HG02610 (cell line): ENCODE measurements at regions not wholly inside any gene's neighbourhood (a gene's known extent, or its start where the extent isn't known, plus 50 kb on each side); places are given as distances from the start of the nearest gene placed in this dataset.

Experiments used
- ATAC-seq: cut with Tn5 transposase; IDR thresholded peaks from one replicate; pipeline ENCODE4 v1.9.1; 2021; ENCODE audit warnings: mild to moderate bottlenecking, moderate library complexity; ENCODE audit not compliant: unreplicated experiment

DNA sequence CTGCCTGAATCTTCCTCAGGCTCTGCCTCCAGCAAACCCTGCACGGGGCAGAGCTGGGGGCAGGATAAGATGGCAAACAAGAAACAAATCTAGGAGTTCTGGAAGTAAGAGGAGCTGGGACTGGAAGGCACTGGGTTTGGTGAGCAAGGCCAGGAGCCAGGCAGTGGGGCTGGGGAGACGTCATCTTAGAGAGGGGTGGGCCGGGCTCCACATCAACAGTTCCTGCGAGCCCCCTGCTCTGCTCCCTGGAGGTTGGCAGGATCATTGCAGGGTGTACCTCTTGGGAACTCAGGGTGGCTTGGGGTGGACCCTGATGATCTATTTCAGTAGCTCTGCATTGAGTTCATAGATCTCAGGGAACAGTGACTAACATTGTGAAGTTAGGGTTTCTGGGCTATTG lies 87.3 kb upstream of the PRR23E start:
- ATAC-seq = no peak

- no peak for ATAC-seq
Observed at GRCh38 chr3:127106053-127106452, 86.9 kb upstream of the PRR23E start.

GRCh38 chr3:127106456-127106855 lies 86.5 kb upstream of the PRR23E start:
- no peak for ATAC-seq

DNA sequence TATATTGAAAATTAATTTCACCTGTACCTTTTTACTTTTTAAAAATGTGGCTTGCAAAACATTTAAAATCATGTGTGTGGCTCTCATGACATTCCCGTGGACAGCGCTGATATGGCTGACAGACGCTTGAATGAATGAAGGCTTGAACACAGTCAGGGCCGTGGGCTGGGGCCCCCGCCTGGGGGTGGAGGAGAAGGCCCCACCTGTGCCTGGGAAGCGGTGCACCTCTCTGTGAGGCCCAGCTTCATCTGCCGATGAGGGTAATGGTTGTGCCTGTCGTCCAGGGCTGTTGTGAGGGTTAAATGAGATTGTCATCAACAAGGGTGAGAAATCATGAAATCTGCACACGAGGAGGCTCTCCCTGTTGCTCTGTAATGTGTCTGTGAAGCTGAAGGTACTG lies 85.9 kb upstream of the PRR23E start:
- no peak for ATAC-seq

DNA sequence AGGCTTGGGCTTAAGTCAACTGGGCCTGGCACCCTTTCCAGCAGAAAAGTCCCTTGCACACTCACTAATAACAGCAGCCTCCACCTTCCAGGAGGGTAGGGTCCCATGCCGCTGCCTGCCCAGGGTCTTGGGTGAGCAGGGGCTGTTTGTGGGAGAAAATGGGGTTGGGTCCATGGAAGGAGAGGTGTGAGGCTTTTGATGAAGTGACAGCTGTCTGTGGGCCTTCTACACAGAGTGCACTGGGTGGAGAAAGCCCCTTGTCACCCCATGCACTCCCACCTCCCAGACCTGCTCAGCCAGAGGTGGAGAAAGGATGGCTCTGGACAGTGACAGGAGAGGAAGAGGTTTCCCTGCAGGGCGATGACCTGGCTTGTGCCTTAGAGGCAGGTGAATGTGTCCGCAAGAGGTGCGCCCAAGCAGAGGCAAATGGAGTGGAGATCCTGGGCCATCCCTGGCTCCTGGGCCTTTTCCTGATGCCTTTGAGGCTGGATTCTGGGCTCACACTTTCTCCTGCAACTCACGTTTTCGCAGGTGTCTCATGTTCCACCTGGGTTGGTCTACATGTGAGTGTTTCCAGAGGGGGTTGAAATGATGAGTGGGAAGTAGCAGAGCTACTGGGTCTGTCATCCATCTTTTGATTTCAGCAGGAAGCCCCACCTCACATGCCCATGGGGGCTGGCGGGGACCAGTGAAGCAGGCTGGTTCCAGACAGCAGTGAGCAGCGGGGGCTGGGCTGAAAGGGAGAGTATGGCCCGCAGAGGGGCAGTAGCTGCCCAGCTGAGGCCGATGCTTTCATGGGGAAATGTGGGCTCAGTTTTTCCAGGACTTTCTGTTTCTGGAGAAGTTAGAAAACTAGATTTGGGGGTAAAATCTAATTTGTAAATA lies 85.2 kb upstream of the PRR23E start:
- ATAC-seq = no peak

DNA sequence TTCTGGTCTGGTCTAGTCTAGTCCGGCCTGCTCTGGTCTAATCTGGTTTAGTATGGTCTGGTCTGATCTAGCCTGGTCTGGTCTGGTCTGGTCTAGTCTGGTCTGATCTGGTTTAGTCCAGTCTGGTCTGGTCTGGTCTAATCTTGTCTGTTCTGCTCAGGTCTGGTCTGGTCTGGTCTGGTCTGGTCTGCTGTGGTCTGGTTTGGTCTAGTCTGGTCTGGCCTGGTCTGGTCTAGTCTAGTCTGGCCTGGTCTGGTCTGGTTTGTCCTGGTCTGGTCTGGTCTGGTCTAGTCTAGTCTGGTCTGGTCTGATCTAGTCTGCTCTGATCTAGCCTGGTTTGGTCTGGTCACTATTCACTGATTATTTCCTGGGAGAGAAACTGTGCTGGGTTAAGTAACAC lies 84.1 kb upstream of the PRR23E start:
- no peak for ATAC-seq

DNA sequence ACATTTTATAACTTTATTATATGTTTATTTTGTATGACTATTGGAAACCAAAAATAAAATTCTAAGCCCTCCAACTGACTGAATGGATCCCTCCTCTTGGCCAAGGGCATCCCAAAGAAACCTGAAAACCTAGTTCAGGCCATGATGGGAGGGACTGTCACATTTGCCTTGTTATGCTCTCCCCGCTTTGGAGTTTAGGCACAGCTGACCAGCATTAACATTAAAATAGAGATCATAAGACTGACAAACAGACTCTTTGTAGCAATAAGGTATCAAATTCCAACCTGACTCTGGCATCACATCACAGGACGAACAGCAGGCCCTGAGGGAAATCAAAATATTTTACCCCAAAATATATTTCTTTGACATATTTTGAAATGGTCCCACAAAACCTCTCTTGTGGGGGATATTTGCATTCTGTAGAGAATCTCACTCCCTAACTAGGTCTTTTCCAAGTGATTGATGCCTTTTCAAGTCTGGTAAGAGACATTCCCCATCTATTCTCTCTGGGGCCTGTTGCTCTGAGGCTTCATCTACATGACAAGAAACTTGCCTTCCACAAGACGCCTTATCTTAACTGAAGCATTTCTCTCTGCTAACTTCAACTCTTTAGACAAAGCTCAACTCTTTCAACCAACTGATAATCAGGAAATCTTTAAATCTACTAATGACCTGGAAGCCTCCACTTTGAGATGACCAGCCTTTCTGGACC lies 81.8 kb upstream of the PRR23E start:
- ATAC-seq = no peak

DNA sequence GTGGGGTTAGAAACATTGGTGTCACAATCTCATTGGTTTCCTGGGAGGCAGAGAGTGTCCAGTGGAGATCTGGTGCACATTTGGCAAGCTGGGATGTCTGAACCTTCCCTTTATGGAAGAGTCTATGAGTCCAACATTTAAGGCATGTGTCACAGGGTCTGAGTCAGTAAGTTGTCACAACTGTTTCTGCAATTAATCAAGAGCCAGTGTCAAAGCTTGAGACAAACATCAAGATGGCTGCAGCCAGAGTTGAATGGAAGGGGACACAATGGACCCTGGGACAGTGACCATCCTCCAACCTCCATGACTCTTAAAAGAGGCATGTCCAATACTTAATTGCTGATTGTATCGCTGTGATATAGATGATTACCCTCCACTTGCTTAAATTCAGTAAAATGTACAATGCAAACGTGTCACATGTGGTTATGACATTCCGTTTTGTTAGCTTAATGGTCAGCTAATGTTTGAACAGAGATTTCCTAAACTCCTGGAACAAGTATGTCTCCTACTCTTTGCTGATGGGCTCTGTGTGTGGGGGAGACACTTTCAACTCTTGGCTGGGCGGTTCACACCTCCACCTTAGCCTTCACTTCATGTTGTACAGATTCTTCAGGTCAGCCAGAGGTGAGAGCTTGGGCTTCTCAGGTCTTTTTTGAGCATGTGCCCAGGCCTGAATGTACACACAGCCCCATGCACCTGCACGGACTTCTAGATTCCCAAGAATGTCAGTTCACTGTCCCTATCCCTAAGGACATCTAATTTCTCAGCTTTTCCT lies 79.9 kb upstream of the PRR23E start:
- no peak for ATAC-seq

GRCh38 chr3:127113571-127113891 lies 79.4 kb upstream of the PRR23E start:
- no peak for ATAC-seq

- ATAC-seq = no peak
Observed at GRCh38 chr3:127114337-127115070, 78.4 kb upstream of the PRR23E start.

- no peak for ATAC-seq
Observed at GRCh38 chr3:127115691-127116351, 77.1 kb upstream of the PRR23E start.

GRCh38 chr3:127118366-127118765 lies 74.6 kb upstream of the PRR23E start:
- no peak for ATAC-seq

- no peak for ATAC-seq
Observed at GRCh38 chr3:127119693-127120464, 73.1 kb upstream of the PRR23E start.

DNA sequence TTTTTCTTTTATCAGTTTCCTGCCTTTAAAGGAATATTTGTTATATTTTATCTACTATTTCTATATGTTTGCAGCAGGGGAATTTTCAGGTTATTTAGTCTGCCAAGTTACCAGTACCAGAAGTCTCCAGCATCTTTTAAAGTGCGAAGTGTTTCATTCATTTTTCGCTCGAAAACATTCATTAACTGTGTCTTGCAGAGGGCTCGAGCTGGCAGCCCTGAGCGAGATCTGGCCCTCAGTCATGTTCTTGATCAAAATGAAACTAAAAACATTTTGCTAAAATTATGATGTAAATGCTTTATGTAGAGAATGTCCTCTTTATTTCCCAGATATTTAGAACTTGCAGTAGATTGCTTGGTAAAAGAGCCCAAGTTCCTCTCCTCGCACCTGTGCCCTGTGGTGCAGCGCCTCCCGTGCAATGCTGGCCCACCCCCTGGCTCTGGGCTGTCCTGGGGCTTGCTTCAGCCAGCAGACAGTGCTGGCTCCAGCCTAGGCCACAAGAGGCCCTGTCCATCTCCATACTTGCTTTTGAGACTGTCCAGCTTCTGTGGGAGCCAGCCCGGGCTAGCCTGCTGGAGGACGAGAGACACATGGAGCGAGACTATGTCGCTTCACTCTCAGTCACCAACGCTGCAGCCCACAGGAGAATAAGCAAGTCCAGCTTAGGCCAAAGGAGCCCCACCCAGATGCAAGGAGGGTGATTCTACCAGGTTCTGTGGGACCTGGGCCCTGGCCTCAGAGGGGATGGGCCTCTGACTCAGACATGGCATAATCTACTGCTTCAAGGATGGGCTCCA lies 71.9 kb upstream of the PRR23E start:
- ATAC-seq = no peak

GRCh38 chr3:127121885-127122284 lies 71.0 kb upstream of the PRR23E start:
- no peak for ATAC-seq

DNA sequence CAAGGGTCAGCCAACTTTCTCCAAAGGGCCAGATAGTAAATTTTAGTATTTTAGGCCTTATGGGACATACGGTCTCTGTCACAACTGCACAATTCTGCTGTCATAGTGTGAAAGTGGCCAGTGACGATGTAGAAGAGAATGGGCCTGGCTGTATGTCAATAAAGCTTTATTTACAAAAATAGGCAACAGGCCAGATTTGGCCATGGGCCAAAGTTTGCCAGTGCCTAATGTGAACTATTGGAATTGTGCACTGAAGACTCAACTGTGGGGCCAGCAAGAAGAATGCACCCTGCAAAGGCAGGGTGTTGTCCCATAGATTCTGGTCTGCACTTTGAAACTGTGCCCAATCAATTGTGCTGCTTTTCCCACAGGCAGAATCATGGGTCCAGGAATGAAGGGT lies 69.4 kb upstream of the PRR23E start:
- ATAC-seq = no peak

DNA sequence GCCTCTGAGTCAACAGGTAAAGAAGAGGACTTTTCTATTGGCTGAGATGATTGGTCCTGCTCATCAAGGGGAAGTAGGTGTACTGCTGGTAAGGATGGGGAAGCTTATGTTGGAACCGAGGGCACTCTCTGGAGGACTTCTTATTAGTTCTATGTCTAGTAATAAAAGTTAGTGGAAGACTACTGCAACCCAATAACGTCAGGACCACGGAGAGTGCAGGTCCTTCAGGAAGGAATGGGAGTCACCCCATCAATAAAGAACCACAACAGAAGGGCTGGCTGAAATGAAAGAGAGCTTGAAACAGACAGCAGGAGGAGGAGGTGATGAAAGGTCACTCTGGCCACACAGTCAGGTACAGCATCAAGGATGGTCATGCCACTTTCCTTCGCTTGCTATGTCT lies 68.8 kb upstream of the PRR23E start:
- no peak for ATAC-seq

GRCh38 chr3:127131424-127132170 lies 61.3 kb upstream of the PRR23E start:
- no peak for ATAC-seq
